ENCODE measurements at regions not wholly inside any gene's neighbourhood (a gene's known extent, or its start where the extent isn't known, plus 50 kb on each side); places are given as distances from the start of the nearest gene placed in this dataset.
A peak's percentile ranks its signal among the peaks of the same experiment; 100 is the strongest.
"Not testable (repeated sequence)": the region's sequence is repeated elsewhere in the genome, so short reads cannot be mapped to it uniquely, and the experiment has no call there.

DNA sequence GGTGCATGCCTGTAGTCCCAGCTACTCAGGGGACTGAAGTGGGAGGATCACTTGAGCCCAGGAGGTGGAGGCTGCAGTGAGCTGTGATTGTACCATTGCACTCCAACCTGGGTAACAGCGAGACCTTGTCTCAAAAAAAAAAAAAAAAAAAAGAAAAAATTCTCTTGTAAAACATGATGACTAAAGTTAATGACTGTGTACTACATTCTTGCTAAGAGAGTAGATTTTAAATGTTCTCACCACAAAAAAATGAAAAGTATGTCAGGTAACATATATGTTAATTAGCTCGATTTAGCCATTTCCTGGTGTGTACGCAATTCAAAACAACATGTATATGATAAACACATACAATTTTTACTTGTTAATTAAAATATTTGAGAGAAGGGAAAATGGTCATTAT is 480.7 kb upstream of the RGS6 start:
- DNase-seq, result no peak
- no peaks in the 10 kb centered on the region for H3K36me3 Mint-ChIP-seq
- no peak overlapping the region for H3K27ac Mint-ChIP-seq
- no peaks in the 10 kb centered on the region for H3K9me3 Mint-ChIP-seq
- no peaks in the 10 kb centered on the region for H3K27me3 Mint-ChIP-seq (ENCODE audit: low read depth in 3 of 3)
- peaks cover 2 to 5% of the 10 kb centered on the region in 2 donors for H3K4me1 Mint-ChIP-seq
- H3K4me3 Mint-ChIP-seq, result no peak overlapping the region

DNA sequence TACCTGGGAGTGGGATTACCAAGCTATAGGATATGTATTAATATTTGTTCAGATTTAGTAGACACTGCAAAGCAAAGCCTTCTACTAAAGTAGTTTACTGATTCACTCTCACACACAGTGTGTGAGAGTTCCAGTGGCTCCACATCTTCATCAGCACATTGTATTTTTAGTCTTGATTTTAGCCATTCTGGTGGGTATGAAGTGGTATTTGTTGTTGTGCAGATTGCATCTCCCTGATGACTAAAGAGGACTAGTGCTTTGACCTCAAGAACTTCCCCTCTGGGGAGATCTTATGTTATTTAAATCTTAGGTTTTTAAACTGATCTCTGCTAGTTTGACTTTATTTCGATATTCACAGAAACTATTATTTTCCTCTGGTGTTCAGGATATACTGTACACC is 479.7 kb upstream of the RGS6 start:
- H3K36me3 Mint-ChIP-seq, result no peaks in the 10 kb centered on the region
- no peak overlapping the region for H3K27ac Mint-ChIP-seq
- peaks cover 2 to 5% of the 10 kb centered on the region in 2 donors for H3K4me1 Mint-ChIP-seq

DNA sequence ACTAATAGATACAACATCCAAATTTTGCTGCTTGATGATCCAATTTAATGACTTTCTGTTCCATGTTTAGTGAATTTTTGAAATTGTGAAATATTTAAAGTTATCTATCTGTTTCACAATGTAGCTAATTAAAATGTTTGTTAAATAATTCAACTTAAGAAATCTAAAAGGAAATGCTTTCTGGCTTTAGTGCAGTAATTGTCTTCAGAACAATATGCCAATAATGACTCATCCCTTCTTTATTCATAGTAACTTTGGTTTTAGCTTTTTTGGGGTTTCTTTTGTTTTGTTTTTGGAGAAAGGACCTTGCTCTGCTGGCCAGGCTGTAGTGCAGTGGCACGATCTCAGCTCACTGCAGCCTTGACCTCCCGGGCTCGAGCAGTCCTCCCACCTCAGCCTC is 479.2 kb upstream of the RGS6 start:
- H3K27me3 Mint-ChIP-seq (ENCODE audit: low read depth in 3 of 3), result peaks cover 0 to 3% (median 0%) of the 10 kb centered on the region in 3 donors

More for the DNA sequence above, 479.7 kb upstream of the RGS6 start:
- DNase-seq, result no peak
- Mint-ChIP-seq H3K27me3 (ENCODE audit: low read depth in 3 of 3) (peaks cover 0 to under 1% (median 0%) of the 10 kb centered on the region in 3 donors), H3K4me3 (no peak overlapping the region), H3K9me3 (no peaks in the 10 kb centered on the region)

DNA sequence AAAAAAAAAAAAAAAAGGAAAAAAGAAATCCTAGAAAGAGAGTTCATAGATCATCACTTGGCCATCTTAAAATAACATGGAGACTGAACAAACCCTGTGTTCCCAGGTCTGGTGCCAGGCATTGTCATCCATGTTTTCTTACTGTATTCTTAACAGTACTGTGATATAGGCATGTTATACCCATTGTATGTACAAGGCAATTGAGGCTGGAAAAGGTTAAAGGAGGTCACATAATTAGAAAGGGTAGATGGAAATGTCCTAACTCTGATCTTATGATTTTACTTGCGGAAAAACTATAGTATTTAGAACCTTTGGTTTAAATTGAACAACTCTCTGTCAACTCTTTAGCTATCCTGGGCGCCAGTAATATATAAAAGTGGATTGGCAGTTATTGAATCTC is 478.2 kb upstream of the RGS6 start:
- Mint-ChIP-seq H3K27me3 (ENCODE audit: low read depth in 3 of 3) (peaks cover 0 to 3% (median 0%) of the 10 kb centered on the region in 3 donors), H3K36me3 (no peaks in the 10 kb centered on the region), H3K4me1 (peaks cover 2 to 5% of the 10 kb centered on the region in 2 donors), H3K4me3 (no peak overlapping the region), H3K27ac (no peak overlapping the region), H3K9me3 (no peaks in the 10 kb centered on the region)
- DNase-seq, result no peak

More for the DNA sequence above, 479.2 kb upstream of the RGS6 start:
- no peaks in the 10 kb centered on the region for H3K9me3 Mint-ChIP-seq
- H3K4me3 Mint-ChIP-seq, result no peak overlapping the region
- no peaks in the 10 kb centered on the region for H3K36me3 Mint-ChIP-seq
- no peak overlapping the region for H3K27ac Mint-ChIP-seq
- H3K4me1 Mint-ChIP-seq, result peaks cover 2 to 5% of the 10 kb centered on the region in 2 donors
- no peak for DNase-seq

DNA sequence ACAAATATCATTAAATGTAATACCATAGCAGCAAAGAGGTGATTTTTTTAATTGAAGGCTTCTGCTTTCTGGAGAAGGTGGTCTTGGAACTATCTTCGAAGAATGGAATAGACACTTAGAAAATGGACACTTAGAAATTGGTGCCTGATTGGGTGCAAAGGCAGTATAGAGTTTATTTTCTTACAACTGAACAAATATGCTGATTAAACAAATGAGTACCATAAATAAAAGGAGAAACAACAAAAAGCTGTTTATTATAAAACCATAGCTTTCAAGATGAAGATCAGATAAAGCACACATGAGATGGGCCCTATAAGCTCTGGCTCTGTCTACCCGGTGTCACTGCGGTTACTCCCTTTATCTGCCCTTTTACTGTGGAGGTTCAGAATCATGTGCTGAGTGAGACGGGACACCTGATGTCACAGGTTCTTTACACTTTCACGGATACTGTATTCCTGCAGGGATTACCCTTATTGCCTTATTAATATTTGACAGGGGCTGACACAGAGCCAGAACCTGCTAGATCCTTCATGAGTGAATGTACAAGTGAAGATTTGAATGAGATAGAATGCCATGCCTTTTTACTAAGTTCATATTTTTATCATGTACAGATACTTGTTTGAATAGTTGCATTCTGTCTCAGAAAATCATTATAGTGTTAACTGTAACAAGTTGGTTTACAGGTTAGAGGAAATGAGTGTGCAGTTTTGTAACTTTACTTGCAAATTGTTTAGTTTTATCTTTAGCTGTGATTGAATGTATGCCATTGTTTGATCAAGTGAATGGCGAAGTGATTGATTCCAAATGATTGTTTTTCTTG is 477.5 kb upstream of the RGS6 start:
- H3K27ac Mint-ChIP-seq, result no peak overlapping the region
- no peak for DNase-seq
- H3K27me3 Mint-ChIP-seq (ENCODE audit: low read depth in 3 of 3), result peaks cover 0 to 3% (median 0%) of the 10 kb centered on the region in 3 donors
- no peaks in the 10 kb centered on the region for H3K36me3 Mint-ChIP-seq
- H3K9me3 Mint-ChIP-seq, result no peaks in the 10 kb centered on the region
- H3K4me1 Mint-ChIP-seq, result peaks cover 2 to 5% of the 10 kb centered on the region in 2 donors
- no peak overlapping the region for H3K4me3 Mint-ChIP-seq

DNA sequence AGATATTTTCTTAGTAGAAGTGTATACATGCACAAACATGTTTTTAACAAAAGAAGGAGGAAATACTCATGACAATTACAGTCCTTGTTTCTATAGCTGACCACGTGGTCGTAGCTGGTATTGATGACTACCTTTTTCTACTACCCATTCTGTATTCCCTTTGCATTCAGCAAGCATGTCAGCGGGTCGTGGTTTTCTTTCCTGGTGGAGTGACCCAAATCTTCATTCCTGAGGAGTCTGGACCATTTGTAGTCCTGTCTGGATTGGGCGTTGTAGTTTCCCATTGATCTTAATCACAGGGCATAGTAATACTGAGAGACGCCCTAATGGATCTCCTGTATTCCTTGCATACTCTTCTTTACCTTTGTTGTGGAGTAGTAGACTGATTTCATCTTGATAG is 472.1 kb upstream of the RGS6 start:
- Mint-ChIP-seq H3K4me1 (peaks cover under 1 to 3% of the 10 kb centered on the region in 2 donors), H3K4me3 (no peak overlapping the region), H3K9me3 (no peaks in the 10 kb centered on the region), H3K27ac (no peak overlapping the region), H3K27me3 (ENCODE audit: low read depth in 3 of 3) (peaks cover 0 to 3% (median 0%) of the 10 kb centered on the region in 3 donors), H3K36me3 (peaks cover 3 to 5% (median 5%) of the 10 kb centered on the region in 3 donors)
- no peak for DNase-seq

DNA sequence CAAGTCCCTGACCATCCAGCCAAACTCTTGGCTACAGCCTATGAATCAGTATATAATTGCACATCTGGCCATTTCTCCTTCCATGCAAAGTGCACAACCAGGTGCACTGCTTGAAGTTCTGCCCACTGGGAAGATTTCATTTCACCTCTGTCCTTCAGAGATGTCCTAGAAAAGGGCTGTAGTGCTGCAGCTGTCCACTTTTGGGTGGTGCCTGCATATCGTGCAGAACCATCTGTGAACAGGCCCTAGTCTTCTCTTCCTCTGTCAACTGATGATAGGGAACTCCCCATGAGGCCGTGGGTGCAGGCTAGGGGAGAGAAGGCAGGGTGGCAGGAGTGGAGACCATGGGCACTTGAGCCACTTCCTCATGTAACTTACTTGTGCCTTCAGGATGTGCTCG is 470.6 kb upstream of the RGS6 start:
- not testable (repeated sequence) for H3K36me3 Mint-ChIP-seq; H3K4me3 Mint-ChIP-seq; DNase-seq; H3K27me3 Mint-ChIP-seq (ENCODE audit: low read depth in 3 of 3); H3K4me1 Mint-ChIP-seq; H3K9me3 Mint-ChIP-seq; H3K27ac Mint-ChIP-seq

DNA sequence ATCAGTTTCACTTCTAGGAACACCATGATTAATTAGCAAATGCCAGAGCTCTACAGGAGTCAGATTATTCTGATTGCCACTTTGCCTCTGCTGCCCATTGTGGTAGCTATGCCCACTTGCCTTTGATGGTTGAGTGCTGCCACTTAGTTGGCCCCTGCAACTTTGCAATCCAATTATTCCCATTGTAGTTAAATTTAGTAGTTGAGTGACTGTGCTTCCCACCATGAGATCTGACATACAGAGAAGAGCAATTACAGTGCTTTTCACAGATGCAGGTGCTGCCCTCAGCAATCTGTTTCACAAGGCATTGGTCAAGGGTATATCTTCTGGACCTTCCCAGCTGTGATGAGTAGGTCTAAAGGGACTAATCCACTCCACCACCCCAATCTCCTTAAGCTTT is 468.4 kb upstream of the RGS6 start:
- H3K27me3 Mint-ChIP-seq (ENCODE audit: low read depth in 3 of 3), result peaks cover 0 to 1% (median 0%) of the 10 kb centered on the region in 3 donors
- peaks cover 0 to 4% (median 0%) of the 10 kb centered on the region in 6 donors for H3K9me3 Mint-ChIP-seq

DNA sequence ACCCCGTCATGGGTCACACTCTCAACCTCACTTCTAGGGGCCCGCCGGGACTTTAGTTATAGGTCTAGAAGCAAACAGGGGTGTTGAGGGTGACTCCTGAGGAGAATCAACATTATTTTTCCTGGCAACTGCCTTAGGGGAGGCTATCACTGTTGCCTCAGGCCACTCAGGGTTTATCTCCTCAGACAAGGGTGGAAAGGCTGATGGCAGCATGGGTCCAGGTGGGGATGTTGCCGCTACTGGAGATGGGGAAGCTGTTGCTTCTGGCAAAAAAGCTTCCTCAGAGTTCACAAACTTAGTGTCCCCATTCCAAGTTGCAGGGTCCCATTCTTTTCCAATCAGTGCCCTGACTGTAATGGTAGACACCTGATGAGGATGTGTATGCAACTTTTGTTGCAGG is 467.4 kb upstream of the RGS6 start:
- Mint-ChIP-seq H3K27ac (no peak overlapping the region), H3K4me1 (peaks cover 0 to 2% of the 10 kb centered on the region in 2 donors), H3K27me3 (ENCODE audit: low read depth in 3 of 3) (peaks cover 0 to 1% (median 0%) of the 10 kb centered on the region in 3 donors), H3K4me3 (no peak overlapping the region), H3K9me3 (peaks cover 0 to 4% (median 0%) of the 10 kb centered on the region in 6 donors), H3K36me3 (peaks cover 9 to 18% (median 16%) of the 10 kb centered on the region in 3 donors)
- no peak for DNase-seq

More for the DNA sequence above, 468.4 kb upstream of the RGS6 start:
- Mint-ChIP-seq H3K4me1 (peaks cover 0 to 2% of the 10 kb centered on the region in 2 donors), H3K27ac (no peak overlapping the region), H3K36me3 (peaks cover 9 to 16% (median 15%) of the 10 kb centered on the region in 3 donors), H3K4me3 (no peak overlapping the region)
- no peak for DNase-seq

DNA sequence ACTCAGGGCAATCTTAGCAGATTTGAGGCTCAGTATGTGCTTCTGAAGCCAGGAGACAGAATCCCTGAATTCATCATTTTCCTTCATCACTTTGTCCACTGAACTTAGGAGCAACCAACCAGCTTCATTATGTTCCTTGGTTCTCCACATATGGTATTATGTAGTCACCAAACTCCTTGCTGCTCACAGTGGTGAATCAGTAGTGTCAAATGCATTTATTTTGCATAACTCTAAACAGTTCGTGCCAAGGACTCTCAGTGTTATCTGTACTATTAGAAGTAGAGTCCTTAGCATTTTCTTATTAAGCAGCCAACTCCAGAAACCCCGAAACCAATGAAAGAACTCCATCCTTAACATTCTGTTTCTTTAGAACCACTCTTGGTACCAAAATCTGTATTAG is 466.9 kb upstream of the RGS6 start:
- peaks cover 0 to 1% (median 0%) of the 10 kb centered on the region in 3 donors for H3K27me3 Mint-ChIP-seq (ENCODE audit: low read depth in 3 of 3)
- H3K27ac Mint-ChIP-seq, result no peak overlapping the region
- peaks cover 9 to 18% (median 16%) of the 10 kb centered on the region in 3 donors for H3K36me3 Mint-ChIP-seq
- no peak for DNase-seq
- H3K9me3 Mint-ChIP-seq, result peaks cover 0 to 4% (median 0%) of the 10 kb centered on the region in 6 donors
- peaks cover 0 to 2% of the 10 kb centered on the region in 2 donors for H3K4me1 Mint-ChIP-seq
- H3K4me3 Mint-ChIP-seq, result no peak overlapping the region

DNA sequence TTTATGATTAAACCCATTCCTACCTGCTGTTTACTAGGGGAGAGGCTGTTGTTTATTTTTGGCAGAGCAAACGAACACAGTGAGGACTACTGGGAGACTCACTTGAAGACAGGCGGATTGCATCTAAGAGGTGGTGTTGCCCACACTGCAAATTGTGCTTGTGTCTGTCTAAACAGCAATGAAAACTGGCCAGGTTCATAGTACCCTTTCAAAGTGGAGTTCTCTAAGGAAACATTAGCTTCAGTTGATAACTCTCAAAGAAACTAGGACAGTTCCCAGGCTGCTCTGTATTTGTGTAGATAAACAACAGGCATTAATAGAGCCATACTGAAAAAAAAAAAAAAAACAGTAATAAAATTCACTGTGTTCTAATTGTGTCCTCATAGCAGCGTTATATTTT is 466.0 kb upstream of the RGS6 start:
- Mint-ChIP-seq H3K27me3 (ENCODE audit: low read depth in 3 of 3) (peaks cover 0 to 1% (median 0%) of the 10 kb centered on the region in 3 donors), H3K4me1 (peaks cover 0 to 2% of the 10 kb centered on the region in 2 donors), H3K27ac (no peak overlapping the region), H3K4me3 (no peak overlapping the region), H3K36me3 (peaks cover 9 to 18% (median 15%) of the 10 kb centered on the region in 3 donors), H3K9me3 (peaks cover 0 to 4% (median 0%) of the 10 kb centered on the region in 6 donors)
- no peak for DNase-seq

DNA sequence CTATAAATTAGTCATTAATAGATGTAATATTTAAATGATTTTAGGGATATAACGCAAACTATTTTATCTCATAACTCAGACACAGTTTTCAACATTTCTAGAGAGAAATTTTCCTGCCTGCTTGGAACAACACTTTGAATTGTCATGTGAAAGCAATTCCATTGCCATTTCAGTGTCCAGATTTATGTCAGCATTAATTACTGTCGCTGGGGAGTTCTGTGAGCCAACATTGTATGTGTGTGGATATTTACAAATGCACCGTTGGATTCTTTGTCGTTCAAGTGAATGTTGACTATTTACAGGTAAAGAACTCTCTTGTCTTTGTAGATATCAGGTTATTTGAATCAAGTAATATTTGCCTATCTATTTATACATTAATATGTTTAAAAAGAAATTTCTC is 465.3 kb upstream of the RGS6 start:
- Mint-ChIP-seq H3K36me3 (peaks cover 9 to 18% (median 11%) of the 10 kb centered on the region in 3 donors), H3K27ac (no peak overlapping the region), H3K9me3 (peaks cover 0 to 4% (median 0%) of the 10 kb centered on the region in 6 donors), H3K27me3 (ENCODE audit: low read depth in 3 of 3) (peaks cover 0 to 4% (median 0%) of the 10 kb centered on the region in 3 donors), H3K4me1 (peaks cover under 1 to 5% of the 10 kb centered on the region in 2 donors), H3K4me3 (no peak overlapping the region)
- DNase-seq, result no peak

DNA sequence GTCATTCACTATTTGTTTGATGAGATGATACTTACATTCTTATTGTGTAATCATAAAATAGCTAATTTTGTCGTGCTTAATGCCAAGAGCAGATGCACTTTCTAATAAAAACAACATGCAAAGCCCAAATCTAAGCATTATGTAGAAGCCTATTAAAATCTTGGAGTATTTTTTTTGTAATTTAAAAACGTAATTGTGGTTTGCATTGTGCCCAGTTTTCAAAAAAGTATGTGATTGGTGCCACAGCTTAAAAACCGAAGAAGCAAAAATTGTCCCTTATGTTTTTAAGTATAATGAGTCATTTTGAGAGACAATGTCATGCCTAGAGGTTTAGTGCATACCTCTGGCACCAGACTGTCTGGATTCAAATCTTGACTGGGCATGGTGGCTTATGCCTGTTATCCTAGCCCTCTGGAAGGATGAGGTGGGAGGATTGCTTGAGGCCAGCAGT is 464.8 kb upstream of the RGS6 start:
- peaks cover 5 to 7% of the 10 kb centered on the region in 2 donors for H3K4me1 Mint-ChIP-seq

DNA sequence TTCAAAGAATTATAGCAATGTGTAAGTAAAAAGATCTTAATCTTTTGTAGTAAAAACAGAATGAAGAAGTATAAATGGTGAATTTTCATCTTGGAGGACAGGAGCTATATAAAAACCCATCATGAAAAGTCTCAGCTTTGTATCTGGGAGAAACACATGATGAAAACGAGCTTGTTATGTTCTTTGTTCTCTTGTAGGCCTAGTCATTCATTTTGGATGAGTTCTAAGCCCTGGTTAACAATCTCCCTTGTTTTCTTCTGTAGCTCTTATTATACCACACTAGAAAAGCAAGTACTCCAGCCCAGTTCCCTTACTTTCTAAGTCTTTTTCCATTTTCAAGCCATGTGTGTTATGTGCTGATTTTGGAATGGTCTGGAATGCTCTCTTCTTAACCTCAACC is 463.5 kb upstream of the RGS6 start:
- H3K4me3 Mint-ChIP-seq, result no peak overlapping the region
- DNase-seq, result no peak
- H3K27ac Mint-ChIP-seq, result peak overlapping the region in 1 of 6 donors; percentile 13
- H3K4me1 Mint-ChIP-seq, result peaks cover 12 to 13% of the 10 kb centered on the region in 2 donors
- peaks cover 0 to 4% (median 0%) of the 10 kb centered on the region in 6 donors for H3K9me3 Mint-ChIP-seq
- H3K36me3 Mint-ChIP-seq, result peaks cover 8 to 17% (median 11%) of the 10 kb centered on the region in 3 donors
- H3K27me3 Mint-ChIP-seq (ENCODE audit: low read depth in 3 of 3), result peaks cover 0 to 4% (median 0%) of the 10 kb centered on the region in 3 donors

More for the DNA sequence above, 464.8 kb upstream of the RGS6 start:
- Mint-ChIP-seq H3K9me3 (peaks cover 0 to 4% (median 0%) of the 10 kb centered on the region in 6 donors), H3K27ac (no peak overlapping the region), H3K36me3 (peaks cover 9 to 18% (median 11%) of the 10 kb centered on the region in 3 donors), H3K4me3 (no peak overlapping the region), H3K27me3 (ENCODE audit: low read depth in 3 of 3) (peaks cover 0 to 4% (median 0%) of the 10 kb centered on the region in 3 donors)
- DNase-seq, result no peak
